DND-41 (cell line): ENCODE measurements at regions not wholly inside any gene's neighbourhood (a gene's known extent, or its start where the extent isn't known, plus 50 kb on each side); places are given as distances from the start of the nearest gene placed in this dataset.

Experiments used
- ATAC-seq: fragments of 200-7000 bp; cut with Tn5 transposase; 3 replicates; pipeline ENCODE4 v1.9.1; 2021; ENCODE audit warnings: low read depth; ENCODE audit not compliant: insufficient read depth
- DNase-seq: peaks from one replicate; pipeline ENCODE4 v3.0.0-alpha.2; 2020
- H2AFZ ChIP-seq: 2 replicates; pipeline ENCODE4 v1.6.0; 2012; ENCODE audit warnings: low read depth, low read length
- H3K27ac ChIP-seq: 2 replicates; pipeline ENCODE4 v1.5.1; 2012; ENCODE audit warnings: low read length, inconsistent platforms
- H3K27me3 ChIP-seq: fragments of 200-600 bp; sonication (generic); 2 replicates; pipeline ENCODE4 v1.6.0; 2012; ENCODE audit warnings: low read length, mild to moderate bottlenecking, inconsistent platforms; ENCODE audit not compliant: insufficient read depth, poor library complexity
- H3K36me3 ChIP-seq: 2 replicates; pipeline ENCODE4 v1.5.1; 2012; ENCODE audit warnings: low read length, inconsistent platforms; ENCODE audit not compliant: insufficient read depth
- H3K4me1 ChIP-seq: 2 replicates; pipeline ENCODE4 v1.5.1; 2012; ENCODE audit warnings: mild to moderate bottlenecking, low read length; ENCODE audit not compliant: insufficient read depth
- H3K4me2 ChIP-seq: 2 replicates; pipeline ENCODE4 v1.6.0; 2012; ENCODE audit warnings: mild to moderate bottlenecking, moderate library complexity, low read length, inconsistent platforms; ENCODE audit not compliant: insufficient read depth
- H3K4me3 ChIP-seq, 2 experiments: fragments of 200-600 bp in 1 of 2; shearing (Covaris generic) in 1 of 2; 2 replicates each; pipeline ENCODE4 v1.5.1; 2012 to 2016; ENCODE audit warnings: inconsistent platforms in 2 of 2, low read length in 2 of 2, mild to moderate bottlenecking in 2 of 2, low read depth in 1 of 2, moderate library complexity in 1 of 2
- H3K79me2 ChIP-seq: 2 replicates; pipeline ENCODE4 v1.6.0; 2012; ENCODE audit warnings: low read length, inconsistent platforms; ENCODE audit not compliant: insufficient read depth
- H3K9ac ChIP-seq: 2 replicates; pipeline ENCODE4 v1.6.0; 2012; ENCODE audit warnings: low read depth, mild to moderate bottlenecking, inconsistent platforms, low read length, moderate library complexity
- H3K9me3 ChIP-seq: 2 replicates; pipeline ENCODE4 v1.5.1; 2012; ENCODE audit warnings: low read length, moderate library complexity, mild to moderate bottlenecking, inconsistent platforms; ENCODE audit not compliant: insufficient read depth, severe bottlenecking
- H4K20me1 ChIP-seq: 2 replicates; pipeline ENCODE4 v1.6.0; 2012; ENCODE audit warnings: low read length; ENCODE audit not compliant: insufficient read depth
- CTCF ChIP-seq: IDR thresholded peaks from 2 replicates; pipeline ENCODE4 v1.5.1; 2012; ENCODE audit warnings: borderline replicate concordance, low read length, moderate library complexity, mild to moderate bottlenecking; ENCODE audit not compliant: poor library complexity, severe bottlenecking; ENCODE audit errors: extremely low read depth
- EZH2 ChIP-seq: IDR thresholded peaks from 3 replicates; pipeline ENCODE4 v1.6.1; 2012; ENCODE audit warnings: borderline replicate concordance, low read depth, mild to moderate bottlenecking, moderate library complexity, low read length, inconsistent platforms; ENCODE audit not compliant: severe bottlenecking

- Histone ChIP-seq H3K27me3 (no peaks in the 10 kb centered on the region), H3K4me3 (no peak overlapping the region), H3K4me1 (no peaks in the 10 kb centered on the region), H3K9me3 (no peaks in the 10 kb centered on the region), H4K20me1 (no peaks in the 10 kb centered on the region), H3K9ac (no peak overlapping the region), H3K36me3 (no peaks in the 10 kb centered on the region), H3K4me2 (no peak overlapping the region), H2AFZ (no peak overlapping the region), H3K79me2 (no peaks in the 10 kb centered on the region), H3K27ac (no peak overlapping the region)
- ATAC-seq (no peak), DNase-seq (no peak)
- TF ChIP-seq CTCF (no peak), EZH2 (no peak)
Measured at GRCh38 chr12:97321621-97322020, 141.0 kb upstream of the RMST start.

GRCh38 chr12:97322388-97322787, 140.2 kb upstream of the RMST start:
- no peak overlapping the region for H3K27ac ChIP-seq
- H3K36me3 ChIP-seq: no peaks in the 10 kb centered on the region
- no peaks in the 10 kb centered on the region for H3K27me3 ChIP-seq
- TF ChIP-seq EZH2 (no peak), CTCF (no peak)
- H3K4me1 ChIP-seq: no peaks in the 10 kb centered on the region
- no peak overlapping the region for H2AFZ ChIP-seq
- H3K4me3 ChIP-seq: no peak overlapping the region
- no peak for ATAC-seq
- no peaks in the 10 kb centered on the region for H4K20me1 ChIP-seq
- no peaks in the 10 kb centered on the region for H3K79me2 ChIP-seq
- DNase-seq: no peak
- no peak overlapping the region for H3K4me2 ChIP-seq
- H3K9ac ChIP-seq: no peak overlapping the region
- no peaks in the 10 kb centered on the region for H3K9me3 ChIP-seq

DNA sequence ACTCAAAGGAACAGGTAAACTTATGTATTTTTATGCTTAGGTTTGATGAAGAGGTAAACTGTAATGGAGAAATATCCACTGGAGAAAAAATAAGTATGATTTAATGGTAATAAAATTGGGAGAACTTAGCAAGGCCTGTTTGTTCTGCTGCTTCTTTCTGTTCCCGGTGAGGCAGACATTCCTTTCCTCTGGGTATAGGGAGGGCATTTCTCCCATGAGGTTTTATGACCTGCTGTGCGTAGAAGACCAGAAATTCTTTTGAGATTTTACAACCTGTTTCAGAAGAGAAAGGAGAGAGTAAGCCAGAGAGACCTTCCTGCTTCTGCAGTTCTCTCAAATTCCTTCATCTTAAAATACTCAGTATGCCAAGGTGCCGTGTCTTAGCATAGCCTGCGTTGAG, 139.4 kb upstream of the RMST start:
- DNase-seq: no peak
- Histone ChIP-seq H3K27ac (no peak overlapping the region), H3K9ac (no peak overlapping the region), H3K27me3 (no peaks in the 10 kb centered on the region), H3K4me1 (no peaks in the 10 kb centered on the region), H3K9me3 (no peaks in the 10 kb centered on the region), H4K20me1 (no peaks in the 10 kb centered on the region), H3K79me2 (no peaks in the 10 kb centered on the region), H3K4me3 (no peak overlapping the region), H3K36me3 (no peaks in the 10 kb centered on the region), H2AFZ (no peak overlapping the region), H3K4me2 (no peak overlapping the region)
- no peak for TF ChIP-seq CTCF
- TF ChIP-seq EZH2: no peak
- ATAC-seq: no peak

- no peak overlapping the region for H2AFZ ChIP-seq
- no peaks in the 10 kb centered on the region for H4K20me1 ChIP-seq
- H3K4me1 ChIP-seq: no peaks in the 10 kb centered on the region
- H3K4me3 ChIP-seq: no peak overlapping the region
- H3K27ac ChIP-seq: no peak overlapping the region
- H3K79me2 ChIP-seq: no peaks in the 10 kb centered on the region
- no peak for TF ChIP-seq EZH2
- TF ChIP-seq CTCF: no peak
- H3K9me3 ChIP-seq: no peaks in the 10 kb centered on the region
- DNase-seq: no peak
- ATAC-seq: no peak
- no peaks in the 10 kb centered on the region for H3K36me3 ChIP-seq
- H3K4me2 ChIP-seq: no peak overlapping the region
- no peak overlapping the region for H3K9ac ChIP-seq
- H3K27me3 ChIP-seq: no peaks in the 10 kb centered on the region
Measured at GRCh38 chr12:97324471-97324870, 138.1 kb upstream of the RMST start.
